KMS-11 (cell line): ENCODE measurements at regions not wholly inside any gene's neighbourhood (a gene's known extent, or its start where the extent isn't known, plus 50 kb on each side); places are given as distances from the start of the nearest gene placed in this dataset.

ENCODE experiments used
- H2AFZ ChIP-seq: fragments of 200-600 bp; sonication (generic); 2 replicates; pipeline ENCODE4 v1.6.1; 2016; ENCODE audit warnings: antibody characterized with exemption, mixed run types, low read depth
- H3K27ac ChIP-seq: fragments of 200-600 bp; sonication (generic); 2 replicates; pipeline ENCODE4 v1.6.1; 2016; ENCODE audit warnings: mild to moderate bottlenecking, mixed run types
- H3K27me3 ChIP-seq: fragments of 200-600 bp; sonication (generic); 2 replicates; pipeline ENCODE4 v1.6.1; 2017; ENCODE audit warnings: mild to moderate bottlenecking, low read depth, mixed run types, moderate library complexity; ENCODE audit not compliant: insufficient read depth
- H3K36me3 ChIP-seq: fragments of 200-600 bp; sonication (generic); 2 replicates; pipeline ENCODE4 v1.6.1; 2017; ENCODE audit warnings: mild to moderate bottlenecking, mixed run types; ENCODE audit not compliant: insufficient read depth
- H3K4me1 ChIP-seq: fragments of 200-600 bp; sonication (generic); 2 replicates; pipeline ENCODE4 v1.6.1; 2016; ENCODE audit warnings: mild to moderate bottlenecking, low read depth, mixed run types; ENCODE audit not compliant: poor library complexity, severe bottlenecking
- H3K4me2 ChIP-seq: fragments of 200-600 bp; sonication (generic); 2 replicates; pipeline ENCODE4 v1.7.0; 2016; ENCODE audit warnings: mild to moderate bottlenecking, mixed run types
- H3K4me3 ChIP-seq: fragments of 200-600 bp; sonication (generic); IDR thresholded peaks from 2 replicates; pipeline ENCODE4 v1.6.1; 2017; ENCODE audit warnings: low read depth, low read length, mixed read lengths; ENCODE audit not compliant: insufficient read depth
- H3K79me2 ChIP-seq: fragments of 200-600 bp; sonication (generic); 2 replicates; pipeline ENCODE4 v1.6.1; 2016; ENCODE audit warnings: low read depth, mixed run types; ENCODE audit not compliant: insufficient read depth
- H3K9ac ChIP-seq: fragments of 200-600 bp; sonication (generic); 2 replicates; pipeline ENCODE4 v1.6.1; 2016; ENCODE audit warnings: mild to moderate bottlenecking, mixed run types
- H4K20me1 ChIP-seq: fragments of 200-600 bp; sonication (generic); 2 replicates; pipeline ENCODE4 v1.6.1; 2016; ENCODE audit warnings: mild to moderate bottlenecking, mixed run types; ENCODE audit not compliant: insufficient read depth
- CTCF ChIP-seq: fragments of 200-600 bp; sonication (generic); conservative IDR thresholded peaks from 2 replicates; pipeline ENCODE4 v1.6.1; 2017; ENCODE audit warnings: low read depth, mild to moderate bottlenecking, antibody characterized with exemption, low read length, moderate library complexity, mixed read lengths

GRCh38 chr2:60400462-60401246 is 152.8 kb downstream of the BCL11A start:
- no peak overlapping the region for H3K9ac ChIP-seq
- H3K27ac ChIP-seq, result no peak overlapping the region
- no peak for TF ChIP-seq CTCF
- no peaks in the 10 kb centered on the region for H3K79me2 ChIP-seq
- H3K4me3 ChIP-seq, result no peak overlapping the region
- H3K4me2 ChIP-seq, result no peak overlapping the region
- H4K20me1 ChIP-seq, result no peaks in the 10 kb centered on the region
- H2AFZ ChIP-seq, result no peak overlapping the region
- H3K4me1 ChIP-seq, result no peaks in the 10 kb centered on the region
- no peaks in the 10 kb centered on the region for H3K27me3 ChIP-seq
- H3K36me3 ChIP-seq, result no peaks in the 10 kb centered on the region

GRCh38 chr2:60394463-60394862 is 159.0 kb downstream of the BCL11A start:
- Histone ChIP-seq H3K79me2 (no peaks in the 10 kb centered on the region), H3K27me3 (no peaks in the 10 kb centered on the region), H3K4me3 (no peak overlapping the region), H2AFZ (no peak overlapping the region), H3K27ac (no peak overlapping the region), H3K4me2 (no peak overlapping the region), H3K4me1 (no peaks in the 10 kb centered on the region), H4K20me1 (no peaks in the 10 kb centered on the region), H3K36me3 (no peaks in the 10 kb centered on the region), H3K9ac (no peak overlapping the region)
- TF ChIP-seq CTCF, result no peak

DNA sequence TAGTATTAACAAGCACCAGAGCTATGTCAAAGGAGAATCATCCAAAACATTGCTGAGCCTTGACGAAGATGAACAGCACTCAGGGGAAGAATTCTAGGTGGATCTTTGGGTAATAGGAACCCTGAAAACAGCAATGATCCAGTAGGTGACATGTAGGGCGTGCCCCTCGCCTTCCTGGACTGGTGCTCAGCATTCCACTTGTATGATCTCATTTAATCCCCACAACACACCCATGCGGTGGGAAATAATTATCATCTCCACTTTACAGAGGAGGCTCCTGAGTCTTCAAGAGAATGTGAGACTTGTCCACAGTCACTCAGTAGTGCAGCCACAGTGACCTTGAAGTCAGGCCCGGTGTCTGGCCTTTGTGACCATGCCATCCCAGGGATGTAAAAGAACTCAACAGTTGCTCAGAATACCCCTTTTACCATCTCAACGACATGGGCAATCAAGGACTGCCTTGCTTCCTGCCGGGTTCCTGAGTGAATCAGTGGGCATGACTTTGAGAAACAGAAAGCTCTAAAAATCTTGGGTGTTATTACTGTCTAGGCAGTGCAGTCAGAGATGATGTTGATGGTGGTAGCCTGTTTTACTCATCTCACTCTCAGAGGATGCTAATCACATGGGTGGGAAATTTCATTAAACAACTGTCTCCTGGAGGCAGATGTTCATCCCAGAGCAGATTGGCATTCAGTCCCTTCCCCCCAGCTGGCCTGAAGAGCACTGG is 161.6 kb downstream of the BCL11A start:
- no peak for TF ChIP-seq CTCF
- no peaks in the 10 kb centered on the region for H3K4me1 ChIP-seq
- H4K20me1 ChIP-seq, result no peaks in the 10 kb centered on the region
- no peak overlapping the region for H2AFZ ChIP-seq
- no peak overlapping the region for H3K27ac ChIP-seq
- no peaks in the 10 kb centered on the region for H3K27me3 ChIP-seq
- no peaks in the 10 kb centered on the region for H3K36me3 ChIP-seq
- no peak overlapping the region for H3K9ac ChIP-seq
- H3K79me2 ChIP-seq, result no peaks in the 10 kb centered on the region
- H3K4me3 ChIP-seq, result no peak overlapping the region
- H3K4me2 ChIP-seq, result no peak overlapping the region

DNA sequence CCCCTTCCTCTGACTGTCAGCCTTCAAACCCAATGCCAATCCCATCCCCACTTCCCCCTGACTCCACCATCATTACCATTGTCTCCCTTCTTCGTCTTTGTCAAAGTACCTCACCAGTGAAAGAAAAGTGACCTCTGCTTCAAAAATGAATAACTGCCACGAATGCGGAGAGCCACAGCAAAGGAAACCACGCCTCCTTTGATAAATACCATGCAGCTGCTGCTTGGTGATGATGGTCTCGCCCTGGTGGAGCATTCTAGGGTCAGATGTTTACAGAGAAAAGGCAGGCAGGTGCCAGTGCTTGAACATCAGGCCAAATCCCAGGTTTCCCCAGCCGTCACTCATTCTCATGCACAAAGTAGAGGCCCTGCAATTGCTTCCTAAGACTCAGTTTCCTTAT is 162.2 kb downstream of the BCL11A start:
- TF ChIP-seq CTCF, result no peak
- Histone ChIP-seq H3K9ac (no peak overlapping the region), H3K4me1 (no peaks in the 10 kb centered on the region), H3K4me2 (no peak overlapping the region), H2AFZ (no peak overlapping the region), H3K27ac (no peak overlapping the region), H3K4me3 (no peak overlapping the region), H3K79me2 (no peaks in the 10 kb centered on the region), H3K36me3 (no peaks in the 10 kb centered on the region), H3K27me3 (no peaks in the 10 kb centered on the region), H4K20me1 (no peaks in the 10 kb centered on the region)
